ENCODE measurements at regions not wholly inside any gene's neighbourhood (a gene's known extent, or its start where the extent isn't known, plus 50 kb on each side); places are given as distances from the start of the nearest gene placed in this dataset.

- H3K27me3 ChIP-seq (replicated peaks; ENCODE audit: insufficient read depth), result no peaks in the 10 kb centered on the region
- H3K27ac ChIP-seq, result no peak overlapping the region
- no peak overlapping the region for H3K4me3 ChIP-seq
- no peak for TF ChIP-seq CTCF (IDR thresholded peaks at IDR 0.05)
- ATAC-seq (ENCODE audit: insufficient number of reproducible peaks, low FRiP score, low read depth), result no peak
- no peaks in the 10 kb centered on the region for H3K36me3 ChIP-seq
- H3K4me1 ChIP-seq (ENCODE audit: control insufficient read depth in 1 of 2, low read depth in 2 of 2), result no peaks in the 10 kb centered on the region
- DNase-seq (ENCODE audit: low spot score), result no peak
- H3K9me3 ChIP-seq, result peaks cover 3% of the 10 kb centered on the region
Measured at GRCh38 chr4:81883530-81884450, 412.1 kb upstream of the RASGEF1B start.

- TF ChIP-seq CTCF (IDR thresholded peaks at IDR 0.05), result no peak
- Histone ChIP-seq H3K9me3 (peaks cover 3% of the 10 kb centered on the region), H3K36me3 (no peaks in the 10 kb centered on the region), H3K27me3 (replicated peaks; ENCODE audit: insufficient read depth) (no peaks in the 10 kb centered on the region), H3K4me3 (no peak overlapping the region), H3K27ac (no peak overlapping the region), H3K4me1 (ENCODE audit: control insufficient read depth in 1 of 2, low read depth in 2 of 2) (no peaks in the 10 kb centered on the region)
- no peak for ATAC-seq (ENCODE audit: insufficient number of reproducible peaks, low FRiP score, low read depth)
- no peak for DNase-seq (ENCODE audit: low spot score)
Measured at GRCh38 chr4:81883004-81883403, 411.3 kb upstream of the RASGEF1B start.

- ATAC-seq (ENCODE audit: insufficient number of reproducible peaks, low FRiP score, low read depth) (no peak), DNase-seq (ENCODE audit: low spot score) (no peak)
- H3K4me1 ChIP-seq (ENCODE audit: control insufficient read depth in 1 of 2, low read depth in 2 of 2), result no peaks in the 10 kb centered on the region
- H3K36me3 ChIP-seq, result no peaks in the 10 kb centered on the region
- H3K4me3 ChIP-seq, result no peak overlapping the region
- H3K27ac ChIP-seq, result no peak overlapping the region
- peaks cover 3% of the 10 kb centered on the region for H3K9me3 ChIP-seq
- no peaks in the 10 kb centered on the region for H3K27me3 ChIP-seq (replicated peaks; ENCODE audit: insufficient read depth)
- no peak for TF ChIP-seq CTCF (IDR thresholded peaks at IDR 0.05)
Measured at GRCh38 chr4:81881855-81882621, 410.3 kb upstream of the RASGEF1B start.

- H3K27ac ChIP-seq, result no peak overlapping the region
- no peak for ATAC-seq (ENCODE audit: insufficient number of reproducible peaks, low FRiP score, low read depth)
- H3K36me3 ChIP-seq, result no peaks in the 10 kb centered on the region
- DNase-seq (ENCODE audit: low spot score), result no peak
- no peaks in the 10 kb centered on the region for H3K27me3 ChIP-seq (replicated peaks; ENCODE audit: insufficient read depth)
- H3K9me3 ChIP-seq, result no peaks in the 10 kb centered on the region
- H3K4me1 ChIP-seq (ENCODE audit: control insufficient read depth in 1 of 2, low read depth in 2 of 2), result no peaks in the 10 kb centered on the region
- no peak for TF ChIP-seq CTCF (IDR thresholded peaks at IDR 0.05)
- no peak overlapping the region for H3K4me3 ChIP-seq
Measured at GRCh38 chr4:81876106-81876505, 404.4 kb upstream of the RASGEF1B start.

Measured in thoracic aorta (tissue), 2 donors.